ENCODE measurements at regions not wholly inside any gene's neighbourhood (a gene's known extent, or its start where the extent isn't known, plus 50 kb on each side); places are given as distances from the start of the nearest gene placed in this dataset.
A peak's percentile ranks its signal among the peaks of the same experiment; 100 is the strongest.
"Not testable (repeated sequence)": the region's sequence is repeated elsewhere in the genome, so short reads cannot be mapped to it uniquely, and the experiment has no call there.

DNA sequence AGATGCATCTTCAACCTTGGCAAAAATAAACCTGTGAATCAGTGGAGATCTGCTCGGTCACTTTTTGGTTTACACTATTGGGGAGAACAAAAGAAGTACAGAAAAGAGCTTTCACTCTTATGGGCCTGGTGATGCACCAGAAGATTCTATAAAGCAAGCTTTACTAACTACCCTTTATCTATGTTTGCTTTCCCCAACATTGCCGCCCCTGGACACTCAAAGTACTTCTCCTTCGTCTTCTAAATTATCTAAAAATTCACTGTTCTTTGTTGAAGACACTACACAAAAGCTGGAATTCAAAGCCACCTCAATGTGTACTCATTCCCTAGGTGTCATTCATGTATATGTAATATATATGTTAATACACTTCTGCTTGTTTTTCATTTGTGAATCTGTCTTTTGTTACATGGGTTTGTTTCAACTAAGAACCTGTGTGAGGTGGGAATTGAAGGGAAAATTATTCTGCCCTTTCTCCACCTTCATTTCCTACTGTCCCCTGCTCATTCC, 97.9 kb upstream of the BTN3A2 start:
- no peak for DNase-seq

- peak; percentile 80 for DNase-seq
Observed at GRCh38 chr6:26268659-26269402, 96.2 kb upstream of the BTN3A2 start.

DNA sequence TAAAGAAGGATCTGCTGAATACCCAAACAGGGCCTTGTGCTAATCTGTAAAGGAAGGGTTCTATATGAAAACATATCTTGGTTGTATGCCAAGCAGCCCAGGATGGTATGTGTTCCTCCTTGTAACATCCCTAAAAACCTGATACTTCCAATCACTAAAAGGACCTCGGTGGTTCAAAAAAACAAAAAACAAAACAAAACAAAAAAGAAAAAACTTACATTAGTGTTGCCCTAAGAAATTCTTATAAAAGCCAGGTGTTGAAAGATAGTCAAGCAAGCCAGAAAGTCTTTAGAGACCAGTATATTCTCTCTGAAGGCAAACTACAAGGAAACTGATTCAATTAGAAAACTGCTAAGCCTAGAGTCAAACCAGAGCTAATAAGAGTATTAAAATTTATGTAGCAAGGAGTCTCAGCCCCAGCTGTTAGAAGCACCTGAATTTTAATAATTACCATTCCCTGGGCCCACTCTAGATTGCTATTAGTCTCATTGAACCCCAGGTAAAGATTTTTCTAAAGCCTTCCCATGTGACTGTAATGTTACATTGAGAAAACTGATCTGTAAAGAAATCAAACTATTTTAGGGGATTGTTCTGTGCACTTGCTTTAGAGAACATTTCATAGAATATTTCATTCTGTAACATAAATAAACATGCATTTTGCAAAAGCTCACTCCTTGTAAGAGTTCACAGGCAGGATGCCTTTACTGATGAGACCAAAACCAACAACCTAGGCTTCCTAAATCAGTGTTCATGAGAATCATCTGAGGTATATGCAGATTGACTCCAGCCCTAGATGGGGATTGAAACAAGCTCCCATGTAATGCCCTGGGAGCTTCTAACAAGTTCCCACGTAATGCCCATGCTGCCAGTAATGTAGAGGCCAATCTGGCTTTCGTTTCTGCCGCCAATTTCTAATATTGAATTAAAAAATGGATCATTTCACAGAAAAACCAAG, 95.2 kb upstream of the BTN3A2 start:
- DNase-seq: peak; percentile 54

- DNase-seq: peak; percentile 44
Observed at GRCh38 chr6:26270486-26270861, 94.5 kb upstream of the BTN3A2 start.

DNA sequence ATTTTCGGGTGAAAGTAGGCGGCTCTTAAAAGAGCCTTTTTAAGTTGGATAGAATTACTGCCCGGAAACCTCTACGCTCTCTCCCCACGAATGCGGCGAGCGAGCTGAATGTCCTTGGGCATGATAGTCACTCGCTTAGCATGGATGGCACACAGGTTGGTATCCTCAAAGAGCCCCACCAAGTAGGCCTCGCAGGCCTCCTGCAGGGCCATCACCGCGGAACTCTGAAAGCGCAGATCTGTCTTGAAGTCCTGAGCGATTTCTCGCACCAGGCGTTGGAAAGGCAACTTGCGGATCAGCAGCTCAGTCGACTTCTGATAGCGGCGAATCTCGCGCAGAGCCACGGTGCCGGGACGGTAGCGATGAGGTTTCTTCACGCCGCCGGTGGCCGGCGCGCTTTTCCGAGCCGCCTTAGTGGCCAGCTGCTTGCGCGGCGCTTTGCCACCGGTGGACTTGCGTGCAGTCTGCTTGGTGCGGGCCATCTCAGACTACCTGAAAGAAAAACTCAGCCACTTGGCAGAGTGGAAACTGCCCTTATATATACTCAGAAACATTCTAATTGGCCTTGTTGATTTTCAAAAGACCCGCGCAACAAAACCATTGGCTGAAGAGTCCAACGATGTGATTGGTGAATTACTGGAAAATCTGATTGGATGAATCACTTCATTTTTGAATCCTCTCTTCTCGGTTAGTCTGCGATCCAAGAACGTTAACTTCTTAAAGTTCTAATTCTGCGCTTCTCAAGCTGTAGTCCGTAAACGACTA, 93.9 kb upstream of the BTN3A2 start:
- peak; percentile 96 for DNase-seq

- DNase-seq: no peak
Observed at GRCh38 chr6:26271668-26272024, 93.4 kb upstream of the BTN3A2 start.

- DNase-seq: no peak
Observed at GRCh38 chr6:26272171-26272637, 92.8 kb upstream of the BTN3A2 start.

- peak; percentile 34 for DNase-seq
Observed at GRCh38 chr6:26273673-26274588, 91.1 kb upstream of the BTN3A2 start.

DNA sequence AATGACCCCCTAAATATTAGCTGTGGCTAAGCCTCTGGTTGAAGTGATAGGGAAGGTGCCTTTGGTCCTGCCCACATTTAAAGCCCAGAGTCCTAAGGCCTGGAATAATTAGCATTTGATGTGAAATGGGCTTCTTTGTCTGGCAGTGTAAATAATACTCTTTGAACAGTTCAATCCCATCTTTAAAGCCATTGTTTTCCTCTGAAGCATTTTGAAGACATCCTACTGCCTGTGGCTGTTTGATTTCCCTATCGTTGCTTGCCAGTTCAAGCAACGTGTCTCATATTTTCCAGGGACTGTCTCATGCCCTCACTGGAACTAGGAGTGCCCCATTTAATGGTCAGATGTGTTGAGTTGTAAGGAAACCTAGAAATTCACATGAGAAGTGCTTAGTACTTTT, 89.3 kb upstream of the BTN3A2 start:
- no peak for DNase-seq

- no peak for DNase-seq
Observed at GRCh38 chr6:26276841-26277648, 88.0 kb upstream of the BTN3A2 start.

DNA sequence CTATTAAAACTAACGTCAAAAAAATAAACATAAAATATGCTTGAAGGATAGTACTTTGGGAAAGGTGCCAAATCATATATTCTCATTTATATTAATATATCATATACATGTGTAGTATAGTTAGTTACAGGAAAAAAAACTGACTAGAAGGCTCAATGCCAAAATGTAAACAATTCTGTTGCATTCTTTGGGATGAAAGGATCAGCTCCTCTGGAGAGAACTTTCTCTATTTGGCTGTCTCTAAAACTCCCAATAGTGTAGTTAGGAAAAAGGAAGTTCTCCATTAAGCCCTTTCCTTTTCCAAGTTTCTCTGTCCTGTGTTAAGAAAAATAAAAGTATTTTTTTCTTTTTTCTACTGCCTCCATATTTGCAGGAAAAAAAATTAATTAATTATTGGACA, 86.5 kb upstream of the BTN3A2 start:
- DNase-seq: no peak

DNA sequence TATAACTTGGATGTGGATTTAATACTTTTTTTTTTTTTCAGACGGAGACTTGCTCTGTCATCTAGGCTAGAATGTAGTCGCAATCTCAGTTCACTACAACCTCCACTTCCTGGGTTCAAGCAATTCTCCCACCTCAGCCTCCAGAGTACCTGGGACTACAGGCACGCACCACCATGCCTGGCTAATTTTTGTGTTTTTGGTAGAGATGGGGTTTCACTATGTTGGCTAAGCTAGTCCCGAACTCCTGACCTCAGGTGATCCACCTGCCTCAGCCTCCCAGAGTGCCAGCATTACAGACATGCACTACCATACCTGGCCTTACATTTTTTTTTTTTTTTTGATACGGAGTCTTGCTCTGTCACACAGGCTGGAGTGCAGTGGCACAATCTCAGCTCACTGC, 85.6 kb upstream of the BTN3A2 start:
- not testable (repeated sequence) for DNase-seq

GRCh38 chr6:26280407-26280806, 84.6 kb upstream of the BTN3A2 start:
- DNase-seq: no peak

- DNase-seq: peak; percentile 73
Observed at GRCh38 chr6:26284537-26285142, 80.4 kb upstream of the BTN3A2 start.

DNA sequence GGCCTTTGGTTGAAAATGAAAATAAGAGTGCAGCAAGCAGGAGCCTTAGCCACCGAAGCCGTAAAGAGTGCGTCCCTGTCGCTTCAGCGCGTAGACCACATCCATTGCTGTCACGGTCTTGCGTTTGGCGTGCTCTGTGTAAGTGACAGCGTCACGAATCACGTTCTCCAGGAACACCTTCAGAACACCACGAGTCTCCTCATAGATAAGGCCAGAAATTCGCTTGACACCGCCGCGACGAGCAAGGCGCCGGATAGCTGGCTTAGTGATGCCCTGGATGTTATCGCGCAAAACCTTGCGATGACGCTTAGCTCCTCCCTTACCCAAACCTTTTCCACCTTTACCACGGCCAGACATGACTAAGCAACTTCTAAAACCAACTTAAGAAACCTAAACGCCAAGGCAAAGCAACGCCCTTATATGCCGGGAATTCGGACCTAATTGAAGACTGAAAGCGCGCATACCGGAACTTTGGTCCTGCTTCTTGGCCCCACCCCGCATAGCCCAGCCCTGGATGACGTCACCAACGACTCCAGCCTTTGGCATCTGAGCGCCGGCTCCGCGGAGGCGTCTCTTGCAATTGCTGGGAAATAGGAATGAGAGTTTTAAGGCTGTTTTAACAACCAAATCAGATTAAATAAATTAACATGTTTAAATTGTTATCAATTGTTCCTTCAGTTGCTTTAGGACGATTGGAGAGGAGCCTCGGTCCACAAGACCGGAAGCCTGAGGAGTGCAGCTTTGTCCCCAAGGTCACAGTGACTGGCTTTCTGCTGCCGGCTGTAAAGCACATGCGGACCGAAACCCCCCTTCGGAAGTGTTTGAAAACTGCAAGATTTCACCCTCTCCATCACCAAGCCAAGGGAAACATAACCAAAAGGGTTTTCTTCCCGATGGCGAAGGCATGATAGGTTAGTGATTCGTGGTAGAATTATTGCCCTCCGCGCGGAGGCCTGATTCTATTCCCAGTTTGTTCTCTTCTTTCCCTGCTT, 79.6 kb upstream of the BTN3A2 start:
- peak; percentile 100 for DNase-seq

- peak; percentile 68 for DNase-seq
Observed at GRCh38 chr6:26286168-26286877, 78.7 kb upstream of the BTN3A2 start.

- DNase-seq: no peak
Observed at GRCh38 chr6:26288155-26288554, 76.8 kb upstream of the BTN3A2 start.

GRCh38 chr6:26290941-26291340, 74.1 kb upstream of the BTN3A2 start:
- DNase-seq: no peak

DNA sequence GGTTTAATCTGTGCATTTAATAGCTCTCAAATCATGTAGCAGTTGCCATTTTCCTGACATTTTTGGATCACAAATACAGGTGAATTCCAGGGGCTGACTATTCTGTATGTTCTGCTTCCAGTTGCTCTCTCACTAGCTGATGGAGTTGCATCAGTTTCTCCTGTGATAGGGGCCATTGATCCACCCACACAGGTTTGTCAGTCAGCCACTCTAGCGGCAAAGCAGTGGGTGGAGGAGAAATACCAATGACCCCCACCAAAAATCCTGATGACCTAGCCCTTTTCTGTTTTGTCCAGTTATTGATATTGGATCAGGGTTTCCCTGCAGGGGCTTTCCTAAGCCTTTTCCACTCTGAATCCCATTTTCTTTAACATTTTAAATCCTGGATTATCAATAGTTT, 72.3 kb upstream of the BTN3A2 start:
- DNase-seq: no peak
